ENCODE measurements at regions not wholly inside any gene's neighbourhood (a gene's known extent, or its start where the extent isn't known, plus 50 kb on each side); places are given as distances from the start of the nearest gene placed in this dataset.
"Not testable (repeated sequence)": the region's sequence is repeated elsewhere in the genome, so short reads cannot be mapped to it uniquely, and the experiment has no call there.

DNA sequence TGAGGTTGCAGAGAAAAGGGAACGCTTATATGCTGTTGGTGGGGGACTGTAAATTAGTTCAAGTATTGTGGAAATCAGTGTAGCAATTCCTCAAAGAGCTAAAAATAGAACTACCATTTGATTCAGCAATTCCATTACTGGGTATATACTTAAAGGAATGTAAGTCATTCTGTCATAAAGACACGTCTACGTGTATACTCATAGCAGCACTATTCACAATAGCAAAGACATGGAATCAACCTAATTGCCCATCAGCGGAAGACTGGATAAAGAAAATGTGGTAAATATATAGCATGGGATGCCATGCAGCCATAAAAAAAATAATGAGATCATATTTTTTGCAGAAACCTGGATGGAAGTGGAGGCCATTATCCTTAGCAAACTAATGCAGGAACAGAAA is 100.0 kb upstream of the NPSR1 start:
- Histone ChIP-seq H3K27ac (no peak overlapping the region), H3K9me3 (peaks cover 7% of the 10 kb centered on the region; the same call in 1 of the 2 replicates), H3K4me3 (no peak overlapping the region), H4K20me1 (no peaks in the 10 kb centered on the region), H3K4me2 (no peak overlapping the region), H3K36me3 (no peaks in the 10 kb centered on the region), H3K9ac (no peak overlapping the region), H3K4me1 (no peaks in the 10 kb centered on the region), H3K27me3 (no peaks in the 10 kb centered on the region)
- no peak for TF ChIP-seq Cebpa-rat (IDR thresholded peaks at IDR 0.05)

DNA sequence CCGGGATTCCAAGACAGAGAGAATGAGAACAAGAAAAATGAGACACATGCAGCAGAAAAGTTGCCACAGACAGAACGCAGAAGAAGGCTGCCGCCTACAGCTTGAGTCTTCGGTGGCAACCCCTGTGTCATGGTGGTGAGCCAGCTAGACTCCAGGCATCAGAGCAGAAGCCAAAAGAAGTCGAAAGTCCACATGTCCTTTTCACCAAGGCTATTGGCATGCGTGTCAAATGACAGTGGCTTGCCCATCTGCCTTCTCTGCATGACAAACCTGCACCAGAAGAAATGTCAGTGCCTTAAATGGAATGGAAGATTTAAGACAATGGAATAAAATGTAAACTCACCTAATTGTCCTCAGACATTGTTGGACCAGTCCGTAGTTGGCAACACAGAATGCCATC is 93.9 kb upstream of the NPSR1 start:
- Histone ChIP-seq H4K20me1 (no peaks in the 10 kb centered on the region), H3K36me3 (no peaks in the 10 kb centered on the region), H3K4me1 (peaks cover 9% of the 10 kb centered on the region), H3K27ac (no peak overlapping the region), H3K9me3 (no peaks in the 10 kb centered on the region), H3K4me2 (no peak overlapping the region), H3K9ac (no peak overlapping the region), H3K4me3 (no peak overlapping the region), H3K27me3 (no peaks in the 10 kb centered on the region)
- no peak for TF ChIP-seq Cebpa-rat (IDR thresholded peaks at IDR 0.05)

DNA sequence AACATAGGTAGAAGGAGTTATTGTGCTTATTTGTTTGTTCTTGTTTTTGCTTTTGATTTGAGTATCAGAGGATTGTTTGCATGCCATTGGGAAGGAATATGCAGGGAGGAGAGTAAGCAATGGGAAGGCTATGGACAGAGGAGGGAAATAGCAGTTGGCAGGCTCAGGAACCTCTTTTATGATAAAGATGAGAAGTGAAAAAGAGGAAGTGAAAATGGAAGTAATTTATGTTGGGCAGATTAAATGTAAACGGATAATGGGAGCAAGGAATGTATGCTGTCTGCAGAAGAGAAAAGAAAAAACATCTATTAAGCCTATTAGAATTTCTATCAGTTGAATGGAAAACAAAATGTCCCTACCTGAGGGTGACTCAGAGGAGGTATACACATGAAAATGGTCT is 90.1 kb upstream of the NPSR1 start:
- H4K20me1 ChIP-seq = no peaks in the 10 kb centered on the region
- H3K27me3 ChIP-seq = no peaks in the 10 kb centered on the region
- H3K27ac ChIP-seq = no peak overlapping the region
- no peak overlapping the region for H3K9ac ChIP-seq
- H3K4me1 ChIP-seq = peaks cover 9% of the 10 kb centered on the region
- no peak overlapping the region for H3K4me3 ChIP-seq
- no peaks in the 10 kb centered on the region for H3K36me3 ChIP-seq
- no peaks in the 10 kb centered on the region for H3K9me3 ChIP-seq
- TF ChIP-seq Cebpa-rat (IDR thresholded peaks at IDR 0.05) = no peak
- H3K4me2 ChIP-seq = no peak overlapping the region

DNA sequence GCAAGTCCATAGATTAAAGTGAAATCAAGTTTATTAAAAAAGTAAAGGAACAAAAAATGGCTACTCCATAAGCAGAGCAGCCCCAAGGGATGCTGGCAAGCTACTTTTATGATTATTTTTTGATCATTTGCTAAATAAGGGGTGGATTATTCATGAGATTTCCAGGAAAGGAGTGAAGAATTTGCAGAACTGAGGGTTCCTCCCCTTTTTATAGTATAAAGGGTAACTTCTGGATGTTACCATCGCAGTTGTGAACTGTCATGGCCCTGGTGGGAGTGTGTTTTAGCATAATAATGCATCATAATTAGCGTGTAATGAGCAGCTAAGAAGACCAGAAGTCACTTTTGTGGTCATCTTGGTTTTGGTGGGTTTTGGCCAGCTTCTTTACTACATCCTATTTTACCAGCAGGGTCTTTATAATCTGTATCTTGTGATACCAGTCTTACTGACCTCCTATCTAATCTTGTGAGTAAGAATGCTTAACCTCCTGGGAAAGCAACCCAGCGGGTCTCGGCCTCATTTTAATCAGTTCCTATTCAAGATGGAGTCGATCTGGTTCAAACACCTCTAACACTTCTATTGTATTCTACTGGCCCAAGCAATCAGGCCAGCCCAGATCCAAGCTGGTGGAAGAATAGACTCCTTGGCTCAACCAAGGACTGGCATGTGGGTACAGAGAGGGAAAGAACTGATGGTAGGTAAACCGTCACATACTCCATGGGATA is 87.9 kb upstream of the NPSR1 start:
- Histone ChIP-seq H3K36me3 (no peaks in the 10 kb centered on the region), H4K20me1 (no peaks in the 10 kb centered on the region), H3K27ac (no peak overlapping the region), H3K4me1 (peaks cover 9% of the 10 kb centered on the region), H3K9ac (no peak overlapping the region), H3K9me3 (no peaks in the 10 kb centered on the region), H3K27me3 (no peaks in the 10 kb centered on the region), H3K4me2 (no peak overlapping the region), H3K4me3 (no peak overlapping the region)
- no peak for TF ChIP-seq Cebpa-rat (IDR thresholded peaks at IDR 0.05)

DNA sequence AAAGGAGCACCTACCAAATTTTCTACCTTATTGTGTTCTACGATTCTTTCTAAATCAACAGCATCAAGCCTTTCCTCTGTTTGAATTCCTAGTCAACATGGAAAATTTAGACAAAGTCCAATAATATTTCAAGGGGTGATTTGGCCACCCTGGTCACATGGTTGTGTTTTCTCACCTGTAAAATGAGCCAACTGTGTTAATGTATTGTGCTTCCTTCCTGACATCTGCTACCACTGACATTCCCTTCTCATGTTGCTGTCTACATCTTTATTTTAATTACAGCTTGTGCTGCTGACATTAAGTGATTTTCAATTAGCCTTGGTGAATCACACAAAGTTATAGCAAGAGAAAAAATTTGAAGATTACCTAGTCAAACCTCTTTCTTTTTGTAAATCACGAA is 83.0 kb upstream of the NPSR1 start:
- H3K4me2 ChIP-seq = no peak overlapping the region
- no peaks in the 10 kb centered on the region for H3K9me3 ChIP-seq
- TF ChIP-seq Cebpa-rat (IDR thresholded peaks at IDR 0.05) = no peak
- H3K9ac ChIP-seq = no peak overlapping the region
- H3K36me3 ChIP-seq = no peaks in the 10 kb centered on the region
- H4K20me1 ChIP-seq = no peaks in the 10 kb centered on the region
- no peak overlapping the region for H3K4me3 ChIP-seq
- H3K4me1 ChIP-seq = no peaks in the 10 kb centered on the region
- no peaks in the 10 kb centered on the region for H3K27me3 ChIP-seq
- H3K27ac ChIP-seq = no peak overlapping the region

DNA sequence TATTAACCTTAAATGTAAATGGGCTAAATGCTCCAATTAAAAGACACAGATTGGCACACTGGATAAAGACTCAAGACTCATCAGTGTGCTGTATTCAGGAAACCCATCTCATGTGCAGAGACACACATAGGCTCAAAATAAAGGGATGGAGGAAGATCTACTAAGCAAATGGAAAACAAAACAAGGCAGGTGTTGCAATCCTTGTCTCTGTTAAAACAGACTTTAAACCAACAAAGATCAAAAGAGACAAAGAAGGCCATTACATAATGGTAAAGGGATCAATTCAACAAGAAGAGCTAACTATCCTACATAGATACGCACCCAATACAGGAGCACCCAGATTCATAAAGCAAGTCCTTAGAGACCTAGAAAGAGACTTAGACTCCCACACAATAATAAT is 80.1 kb upstream of the NPSR1 start:
- not testable (repeated sequence) for H3K4me3 ChIP-seq, H3K4me1 ChIP-seq, H3K9ac ChIP-seq, H3K4me2 ChIP-seq, H3K9me3 ChIP-seq, H3K36me3 ChIP-seq, H3K27me3 ChIP-seq, H3K27ac ChIP-seq, H4K20me1 ChIP-seq

DNA sequence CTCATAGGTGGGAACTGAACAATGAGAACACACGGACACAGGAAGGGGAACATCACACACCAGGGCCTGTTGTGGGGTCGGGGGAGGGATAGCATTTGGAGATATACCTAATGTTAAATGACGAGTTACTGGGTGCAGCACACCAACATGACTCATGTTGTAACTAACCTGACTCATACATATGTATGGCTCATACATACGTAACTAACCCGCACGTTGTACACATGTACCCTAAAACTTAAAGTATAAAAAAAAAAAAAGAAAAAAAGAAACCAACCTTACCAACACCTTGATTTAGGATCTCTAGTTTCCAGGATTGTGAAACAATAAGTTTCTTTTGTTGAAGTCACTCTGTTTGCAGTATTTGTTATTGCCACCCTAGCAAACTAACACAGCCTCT is 76.3 kb upstream of the NPSR1 start:
- not testable (repeated sequence) for H3K36me3 ChIP-seq, H3K27ac ChIP-seq, H3K4me1 ChIP-seq, H3K9me3 ChIP-seq, H3K4me2 ChIP-seq, H3K27me3 ChIP-seq, H3K4me3 ChIP-seq, H4K20me1 ChIP-seq, H3K9ac ChIP-seq

DNA sequence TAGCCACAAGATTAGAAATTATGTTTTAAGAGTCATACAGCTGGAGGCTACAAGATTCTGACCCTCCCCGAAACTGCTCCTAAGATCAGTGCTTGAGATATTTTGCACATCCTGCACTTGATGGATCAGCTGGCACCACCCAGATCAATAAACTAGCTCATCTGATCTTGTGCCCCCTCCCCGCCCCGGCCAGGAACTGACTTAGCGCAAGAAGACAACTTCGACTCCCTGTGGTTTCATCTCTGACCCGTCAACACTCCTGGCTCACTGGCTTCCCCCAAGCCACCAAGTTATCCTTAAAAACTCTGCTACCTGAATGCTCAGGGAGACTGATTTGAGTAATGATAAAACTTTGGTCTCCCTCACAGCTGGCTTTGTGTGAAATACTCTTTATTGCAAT is 73.5 kb upstream of the NPSR1 start:
- no peak for TF ChIP-seq Cebpa-rat (IDR thresholded peaks at IDR 0.05)
- no peak overlapping the region for H3K27ac ChIP-seq
- H3K36me3 ChIP-seq = no peaks in the 10 kb centered on the region
- H3K4me2 ChIP-seq = no peak overlapping the region
- H3K27me3 ChIP-seq = no peaks in the 10 kb centered on the region
- no peak overlapping the region for H3K4me3 ChIP-seq
- H4K20me1 ChIP-seq = no peaks in the 10 kb centered on the region
- peaks cover 5% of the 10 kb centered on the region; the same call in 1 of the 2 replicates for H3K4me1 ChIP-seq
- H3K9ac ChIP-seq = no peak overlapping the region
- H3K9me3 ChIP-seq = no peaks in the 10 kb centered on the region

DNA sequence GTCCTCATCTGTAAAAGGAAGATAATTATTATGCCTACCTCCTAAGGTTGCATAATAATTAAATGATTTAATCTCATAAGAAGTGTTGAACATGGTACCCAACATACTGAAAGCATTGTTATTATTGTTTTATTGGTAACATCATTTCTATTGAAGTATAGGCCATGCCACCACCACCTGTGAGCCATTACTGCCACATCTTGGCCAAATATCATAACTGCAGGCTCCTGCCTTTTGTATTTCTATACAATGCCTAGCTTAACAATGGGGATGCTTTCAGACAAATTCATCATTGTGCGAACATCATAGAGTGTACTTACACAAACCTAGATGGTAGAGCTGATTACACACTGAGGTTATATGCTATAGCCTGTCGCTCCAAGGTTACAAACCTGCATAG is 61.1 kb upstream of the NPSR1 start:
- Histone ChIP-seq H3K27ac (no peak overlapping the region), H4K20me1 (no peaks in the 10 kb centered on the region), H3K9ac (no peak overlapping the region), H3K27me3 (no peaks in the 10 kb centered on the region), H3K4me1 (no peaks in the 10 kb centered on the region), H3K36me3 (no peaks in the 10 kb centered on the region), H3K9me3 (no peaks in the 10 kb centered on the region), H3K4me2 (no peak overlapping the region), H3K4me3 (no peak overlapping the region)
- TF ChIP-seq Cebpa-rat (IDR thresholded peaks at IDR 0.05) = no peak

DNA sequence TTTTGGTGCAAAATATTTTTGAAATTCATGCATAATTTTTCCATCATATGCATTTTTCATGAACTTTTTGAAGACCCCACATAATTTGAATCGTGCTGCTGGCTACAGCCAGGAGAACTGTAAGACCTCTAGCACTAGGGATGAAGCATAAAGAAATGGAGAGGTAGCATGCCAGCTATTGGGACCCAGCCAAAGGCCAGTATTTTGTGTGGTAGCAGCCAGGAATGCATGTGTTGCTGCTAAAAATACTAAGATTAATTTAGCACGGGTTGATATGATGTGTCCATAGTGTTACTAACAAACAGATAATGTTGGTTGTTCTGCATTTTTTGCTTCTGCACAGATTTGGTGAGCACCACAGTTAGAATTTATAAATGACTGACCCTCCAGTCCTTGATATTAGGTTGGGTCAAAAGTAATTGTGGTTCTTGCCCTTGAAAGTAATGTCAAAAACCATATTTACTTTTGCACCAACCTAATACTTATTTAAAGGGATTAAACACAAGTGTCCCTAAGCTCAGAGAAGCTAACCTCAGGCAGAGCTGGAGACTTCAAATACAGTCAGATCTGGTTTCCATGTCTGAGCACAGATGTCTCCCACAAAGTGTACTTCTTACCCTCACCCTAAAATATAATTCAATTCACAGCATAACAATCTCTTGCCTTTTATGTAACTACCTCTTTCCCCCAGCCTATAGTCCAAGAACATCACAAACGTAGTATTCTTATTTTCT is 54.1 kb upstream of the NPSR1 start:
- TF ChIP-seq Cebpa-rat (IDR thresholded peaks at IDR 0.05) = no peak
- no peaks in the 10 kb centered on the region for H3K36me3 ChIP-seq
- no peaks in the 10 kb centered on the region for H3K4me1 ChIP-seq
- H3K27me3 ChIP-seq = no peaks in the 10 kb centered on the region
- H3K9me3 ChIP-seq = no peaks in the 10 kb centered on the region
- no peak overlapping the region for H3K9ac ChIP-seq
- no peak overlapping the region for H3K27ac ChIP-seq
- no peaks in the 10 kb centered on the region for H4K20me1 ChIP-seq
- H3K4me3 ChIP-seq = no peak overlapping the region
- no peak overlapping the region for H3K4me2 ChIP-seq

All from BLaER1 (cell line).